Natural killer cell (primary cell): ENCODE measurements at regions not wholly inside any gene's neighbourhood (a gene's known extent, or its start where the extent isn't known, plus 50 kb on each side); places are given as distances from the start of the nearest gene placed in this dataset.

Source experiments
- ATAC-seq, 3 donors: fragments of 150-1000 bp in 2 of 3; fragments of 200-7000 bp in 1 of 3; cut with Tn5 transposase; 1 replicate in 1 of 3; 2 replicates in 2 of 3; pipeline ENCODE4 v1.10.0; 2021; ENCODE audit warnings: mild to moderate bottlenecking in 2 of 3, moderate library complexity in 2 of 3
- DNase-seq, 2 donors: peaks; one replicate each; pipeline versions ENCODE4 v3.0.0 to v3.0.0-alpha.2; 2013 to 2021; ENCODE audit warnings: mixed read lengths in 1 of 2
- H3K27ac ChIP-seq: one replicate; pipeline ENCODE4 v1.5.1; 2013; ENCODE audit warnings: mild to moderate bottlenecking, low read length
- H3K27me3 ChIP-seq: one replicate; pipeline ENCODE4 v1.6.1; 2013; ENCODE audit warnings: low read length; ENCODE audit not compliant: control insufficient read depth, insufficient read depth
- H3K36me3 ChIP-seq: one replicate; pipeline ENCODE4 v1.6.1; 2013; ENCODE audit warnings: low read length; ENCODE audit not compliant: control insufficient read depth, insufficient read depth
- H3K4me1 ChIP-seq: one replicate; pipeline ENCODE4 v1.6.1; 2013; ENCODE audit warnings: low read length; ENCODE audit not compliant: control insufficient read depth, insufficient read depth
- H3K4me3 ChIP-seq: one replicate; pipeline ENCODE4 v1.5.1; 2013; ENCODE audit warnings: low read length
- H3K9me3 ChIP-seq: one replicate; pipeline ENCODE4 v1.6.1; 2013; ENCODE audit warnings: low read length; ENCODE audit not compliant: control insufficient read depth, insufficient read depth
- H3K27ac Mint-ChIP-seq, 2 donors: one replicate each; pipeline ENCODE4 v1.8.0; 2022; ENCODE audit warnings: mild to moderate bottlenecking in 2 of 2, mixed read lengths in 2 of 2, moderate library complexity in 1 of 2
- H3K27me3 Mint-ChIP-seq, 2 donors: one replicate each; pipeline ENCODE4 v1.8.0; 2022; ENCODE audit warnings: low read depth in 2 of 2, mixed read lengths in 2 of 2
- H3K36me3 Mint-ChIP-seq: one replicate; pipeline ENCODE4 v1.8.0; 2022; ENCODE audit warnings: mixed read lengths
- H3K4me1 Mint-ChIP-seq, 2 donors: one replicate each; pipeline ENCODE4 v1.8.0; 2022; ENCODE audit warnings: mixed read lengths in 2 of 2
- H3K4me3 Mint-ChIP-seq: one replicate; pipeline ENCODE4 v1.8.0; 2022; ENCODE audit warnings: mild to moderate bottlenecking, moderate library complexity, mixed read lengths
- H3K9me3 Mint-ChIP-seq, 2 donors: one replicate each; pipeline ENCODE4 v1.8.0; 2022; ENCODE audit warnings: mixed read lengths in 2 of 2
- CTCF ChIP-seq: fragments of 200-600 bp; IDR thresholded peaks from one replicate; pipeline ENCODE4 v1.8.0; 2022; ENCODE audit warnings: antibody characterized with exemption
- WGBS: methylation state at CpG from one replicate; pipeline ENCODE4 v1.1.7; 2013; ENCODE audit warnings: missing lambda C conversion rate; ENCODE audit not compliant: insufficient coverage; 5-methylcytosine and 5-hydroxymethylcytosine counted together
- intact Hi-C: fragments of 100-400 bp; cut with micrococcal nuclease; formaldehyde crosslinking; loops from one replicate; pipeline ENCODE4 v1.14.2; 2022

- H3K9me3 Mint-ChIP-seq, result peaks cover 4% of the 10 kb centered on the region in 2 donors
- WGBS, result no CpG with 5 or more reads among the region's 1 CpG
- TF ChIP-seq CTCF, result no peak
Observed at GRCh38 chr6:84975316-84975715, 210.9 kb upstream of the TBX18 start.

GRCh38 chr6:84973606-84974005 is 209.2 kb upstream of the TBX18 start:
- no peaks in the 10 kb centered on the region for H3K9me3 ChIP-seq
- WGBS, result 88% methylated on average over 2 of the region's 2 CpGs
- Mint-ChIP-seq H3K36me3 (no peaks in the 10 kb centered on the region), H3K27ac (no peak overlapping the region), H3K27me3 (no peaks in the 10 kb centered on the region), H3K4me1 (no peaks in the 10 kb centered on the region), H3K9me3 (peaks cover 4 to 7% of the 10 kb centered on the region in 2 donors), H3K4me3 (no peak overlapping the region)
- H3K27me3 ChIP-seq, result no peaks in the 10 kb centered on the region
- no peak overlapping the region for H3K27ac ChIP-seq
- no peaks in the 10 kb centered on the region for H3K4me1 ChIP-seq
- H3K4me3 ChIP-seq, result no peak overlapping the region
- no peak for ATAC-seq
- no peak for TF ChIP-seq CTCF
- intact Hi-C loops, result no loop called here
- H3K36me3 ChIP-seq, result no peaks in the 10 kb centered on the region
- DNase-seq, result no peak

More at GRCh38 chr6:84975316-84975715, 210.9 kb upstream of the TBX18 start:
- Histone ChIP-seq H3K27ac (no peak overlapping the region), H3K4me1 (no peaks in the 10 kb centered on the region), H3K27me3 (no peaks in the 10 kb centered on the region), H3K4me3 (no peak overlapping the region), H3K9me3 (no peaks in the 10 kb centered on the region), H3K36me3 (no peaks in the 10 kb centered on the region)
- Mint-ChIP-seq H3K27ac (no peak overlapping the region), H3K27me3 (no peaks in the 10 kb centered on the region), H3K4me3 (no peak overlapping the region), H3K36me3 (no peaks in the 10 kb centered on the region), H3K4me1 (no peaks in the 10 kb centered on the region)
- DNase-seq, result no peak
- intact Hi-C loops, result no loop called here
- ATAC-seq, result no peak

GRCh38 chr6:84967965-84968364 is 203.6 kb upstream of the TBX18 start:
- Histone ChIP-seq H3K36me3 (no peaks in the 10 kb centered on the region), H3K27me3 (no peaks in the 10 kb centered on the region), H3K4me1 (no peaks in the 10 kb centered on the region), H3K27ac (no peak overlapping the region), H3K4me3 (no peak overlapping the region), H3K9me3 (peaks cover 14% of the 10 kb centered on the region)
- no peaks in the 10 kb centered on the region for H3K4me1 Mint-ChIP-seq
- peaks cover 9% of the 10 kb centered on the region for H3K36me3 Mint-ChIP-seq
- no peak overlapping the region for H3K4me3 Mint-ChIP-seq
- ATAC-seq, result no peak
- 83% methylated on average over 10 of the region's 11 CpGs for WGBS
- no peaks in the 10 kb centered on the region for H3K27me3 Mint-ChIP-seq
- intact Hi-C loops, result no loop called here
- DNase-seq, result no peak
- H3K9me3 Mint-ChIP-seq, result peaks cover 16 to 17% of the 10 kb centered on the region in 2 donors
- TF ChIP-seq CTCF, result no peak
- H3K27ac Mint-ChIP-seq, result no peak overlapping the region

- Histone ChIP-seq H3K36me3 (no peaks in the 10 kb centered on the region), H3K9me3 (peaks cover 14% of the 10 kb centered on the region), H3K27me3 (no peaks in the 10 kb centered on the region), H3K27ac (no peak overlapping the region), H3K4me3 (no peak overlapping the region), H3K4me1 (no peaks in the 10 kb centered on the region)
- H3K9me3 Mint-ChIP-seq, result peaks cover 17 to 18% of the 10 kb centered on the region in 2 donors
- H3K4me1 Mint-ChIP-seq, result no peaks in the 10 kb centered on the region
- 70% methylated on average over 7 of the region's 7 CpGs for WGBS
- no peak overlapping the region for H3K4me3 Mint-ChIP-seq
- TF ChIP-seq CTCF, result no peak
- H3K27me3 Mint-ChIP-seq, result no peaks in the 10 kb centered on the region
- H3K36me3 Mint-ChIP-seq, result peaks cover 9% of the 10 kb centered on the region
- ATAC-seq (no peak), DNase-seq (no peak)
- no peak overlapping the region for H3K27ac Mint-ChIP-seq
- intact Hi-C loops, result no loop called here
Observed at GRCh38 chr6:84967389-84967788, 203.0 kb upstream of the TBX18 start.
